Stimulated activated CD8-positive, alpha-beta memory T cell treated with anti-CD3 and anti-CD28 coated beads, Interleukin-2, amount 100 ng/mL, for 1 hour (primary cell): ENCODE measurements at regions not wholly inside any gene's neighbourhood (a gene's known extent, or its start where the extent isn't known, plus 50 kb on each side); places are given as distances from the start of the nearest gene placed in this dataset.

Experiments used
- DNase-seq, 2 donors: peaks; one replicate each; pipeline ENCODE4 v3.0.0-alpha.2; 2020; ENCODE audit warnings: low read depth in 2 of 2

- DNase-seq, result no peak
These were observed 128.2 kb upstream of the HAAO start for GRCh38 chr2:42920446-42921146.

GRCh38 chr2:42918671-42919318 is 126.4 kb upstream of the HAAO start:
- DNase-seq, result no peak

- DNase-seq, result no peak
These were observed 125.7 kb upstream of the HAAO start for GRCh38 chr2:42918041-42918440.

- DNase-seq, result no peak
These were observed 125.1 kb upstream of the HAAO start for GRCh38 chr2:42917425-42917927.

- DNase-seq, result no peak
These were observed 123.9 kb upstream of the HAAO start for GRCh38 chr2:42916324-42916723.

GRCh38 chr2:42914860-42915259 is 122.5 kb upstream of the HAAO start:
- no peak for DNase-seq

GRCh38 chr2:42914314-42914713 is 121.9 kb upstream of the HAAO start:
- no peak for DNase-seq

- no peak for DNase-seq
These were observed 121.0 kb upstream of the HAAO start for GRCh38 chr2:42913280-42913878.

GRCh38 chr2:42910645-42911405 is 118.4 kb upstream of the HAAO start:
- DNase-seq, result no peak

GRCh38 chr2:42909966-42910365 is 117.6 kb upstream of the HAAO start:
- DNase-seq, result no peak

GRCh38 chr2:42908518-42909200 is 116.3 kb upstream of the HAAO start:
- DNase-seq, result no peak

- no peak for DNase-seq
These were observed 115.5 kb upstream of the HAAO start for GRCh38 chr2:42907835-42908234.

- no peak for DNase-seq
These were observed 114.4 kb upstream of the HAAO start for GRCh38 chr2:42906557-42907411.

- no peak for DNase-seq
These were observed 113.8 kb upstream of the HAAO start for GRCh38 chr2:42906111-42906556.

GRCh38 chr2:42905341-42906110 is 113.1 kb upstream of the HAAO start:
- DNase-seq, result no peak

- no peak for DNase-seq
These were observed 112.1 kb upstream of the HAAO start for GRCh38 chr2:42904576-42904876.

GRCh38 chr2:42903821-42904575 is 111.6 kb upstream of the HAAO start:
- no peak for DNase-seq

GRCh38 chr2:42902939-42903709 is 110.7 kb upstream of the HAAO start:
- DNase-seq, result no peak
